ENCODE measurements at regions not wholly inside any gene's neighbourhood (a gene's known extent, or its start where the extent isn't known, plus 50 kb on each side); places are given as distances from the start of the nearest gene placed in this dataset.

- Histone ChIP-seq H3K56ac (replicated peaks; ENCODE audit: insufficient read length, low read depth, low read length) (no peak overlapping the region), H3K79me1 (ENCODE audit: low read depth, low read length) (no peaks in the 10 kb centered on the region), H3K4me3 (ENCODE audit: extremely low read depth in 1 of 4, insufficient read depth in 2 of 4, low read depth in 3 of 4, low read length in 4 of 4) (no peak overlapping the region), H4K20me1 (replicated peaks in 1 of 2; ENCODE audit: control insufficient read depth in 1 of 2, insufficient read depth in 2 of 2, low read length in 2 of 2) (no peaks in the 10 kb centered on the region), H3K9me3 (ENCODE audit: insufficient read depth in 2 of 2, low read depth in 1 of 2, low read length in 1 of 2) (no peaks in the 10 kb centered on the region), H3K27me3 (replicated peaks in 1 of 4; ENCODE audit: control insufficient read depth in 3 of 4, extremely low read depth in 1 of 4, insufficient read depth in 3 of 4, low read length in 3 of 4) (no peaks in the 10 kb centered on the region), H3K4ac (replicated peaks; ENCODE audit: insufficient read length, low read depth, low read length) (no peak overlapping the region), H3K23me2 (ENCODE audit: low read depth, low read length) (no peaks in the 10 kb centered on the region), H3K18ac (ENCODE audit: extremely low read depth, low read length) (no peak overlapping the region), H4K91ac (replicated peaks; ENCODE audit: insufficient read length, low read length) (no peak overlapping the region), H3K23ac (ENCODE audit: insufficient read length) (no peak overlapping the region), H4K5ac (ENCODE audit: insufficient read length, low read depth, low read length) (no peak overlapping the region), H3K4me1 (replicated peaks in 1 of 4; ENCODE audit: control insufficient read depth in 3 of 4, insufficient read depth in 4 of 4, low read length in 3 of 4) (peaks cover 0 to 3% (median 0%) of the 10 kb centered on the region in 4 experiments; a peak in 1 of 7 replicates), H4K8ac (ENCODE audit: extremely low read depth, insufficient read depth, low read length) (no peak overlapping the region), H2AK5ac (ENCODE audit: low read depth, low read length) (no peak overlapping the region), H2BK12ac (ENCODE audit: low read depth, low read length) (no peak overlapping the region), H3K79me2 (ENCODE audit: control insufficient read depth in 1 of 2, insufficient read depth in 2 of 2, low read length in 2 of 2) (no peaks in the 10 kb centered on the region), H2BK15ac (ENCODE audit: low read length) (no peak overlapping the region), H2AFZ (ENCODE audit: low read length) (no peak overlapping the region), H3K4me2 (ENCODE audit: insufficient read depth in 1 of 2, low read depth in 2 of 2, low read length in 2 of 2) (no peak overlapping the region), H3K36me3 (ENCODE audit: control insufficient read depth in 2 of 4, insufficient read depth in 4 of 4, low read length in 3 of 4) (no peaks in the 10 kb centered on the region), H2BK5ac (ENCODE audit: low read depth, low read length) (no peak overlapping the region), H3K27ac (ENCODE audit: low read depth, low read length) (no peak overlapping the region), H2BK20ac (ENCODE audit: low read length) (no peak overlapping the region), H3K9ac (replicated peaks in 1 of 4; ENCODE audit: extremely low read depth in 1 of 4, low read depth in 3 of 4, low read length in 3 of 4) (no peak overlapping the region), H3K14ac (ENCODE audit: insufficient read length) (no peak overlapping the region), H2BK120ac (replicated peaks; ENCODE audit: low read depth, low read length) (no peak overlapping the region)
- POLR2A ChIA-PET (ENCODE audit: partially characterized antibody), result no interaction called here
- FAIRE-seq (no peak), DNase-seq (ENCODE audit: low read depth in 1 of 2, low spot score in 2 of 2) (no peak)
- CTCF ChIA-PET (ENCODE audit: partially characterized antibody), result interaction anchor here (1.4 kb wide), 1 partner anchor 288 kb away, joined by 3 read pairs; no protein-coding TSS in a partner anchor
- 88% methylated on average over 1 of the region's 1 CpG; no CpG with 5 or more reads in 1 of the 2 experiments for WGBS, 2 experiments (ENCODE audit: extremely low coverage in 1 of 2, insufficient coverage in 1 of 2, insufficient read length in 1 of 2, insufficient replicate concordance in 2 of 2, low coverage in 1 of 2, low lambda C conversion rate in 2 of 2, missing lambda C conversion rate in 1 of 2)
- TF ChIP-seq BRCA1 (IDR thresholded peaks at IDR 0.05; ENCODE audit: low read depth, low read length), result no peak
Observed at GRCh38 chr18:52001106-52001505, 338.9 kb upstream of the DCC start.
